Mesenchymal stem cell (in vitro differentiated cells and primary cell): ENCODE measurements at regions not wholly inside any gene's neighbourhood (a gene's known extent, or its start where the extent isn't known, plus 50 kb on each side); places are given as distances from the start of the nearest gene placed in this dataset.

Source experiments
- DNase-seq: peaks from one replicate; pipeline ENCODE4 v3.0.0-alpha.2; 2013
- H2AFZ ChIP-seq: one replicate; pipeline ENCODE4 v1.6.1; 2013; ENCODE audit warnings: low read depth, mild to moderate bottlenecking, control low read depth, inconsistent platforms, low read length, moderate library complexity
- H2AK5ac ChIP-seq: 2 replicates; pipeline ENCODE4 v1.6.1; 2013; ENCODE audit warnings: low read length, moderate library complexity, mild to moderate bottlenecking, inconsistent platforms; ENCODE audit not compliant: severe bottlenecking
- H2BK120ac ChIP-seq: one replicate; pipeline ENCODE4 v1.6.1; 2013; ENCODE audit warnings: low read depth, mild to moderate bottlenecking, inconsistent platforms, low read length, moderate library complexity
- H2BK12ac ChIP-seq, 2 experiments: one replicate each; pipeline ENCODE4 v1.6.1; 2013; ENCODE audit warnings: inconsistent platforms in 2 of 2, low read length in 2 of 2, mild to moderate bottlenecking in 2 of 2, moderate library complexity in 2 of 2, control low read depth in 1 of 2
- H2BK15ac ChIP-seq: one replicate; pipeline ENCODE4 v1.6.1; 2013; ENCODE audit warnings: mild to moderate bottlenecking, low read depth, inconsistent platforms; ENCODE audit not compliant: poor library complexity, severe bottlenecking
- H2BK5ac ChIP-seq: 2 replicates; pipeline ENCODE4 v1.6.1; 2013; ENCODE audit warnings: low read depth, mild to moderate bottlenecking, low read length, control low read depth, inconsistent platforms; ENCODE audit not compliant: poor library complexity, severe bottlenecking
- H3K14ac ChIP-seq, 2 experiments: one replicate each; pipeline ENCODE4 v1.6.1; 2013; ENCODE audit warnings: inconsistent platforms in 2 of 2, low read length in 2 of 2, control low read depth in 1 of 2, mild to moderate bottlenecking in 1 of 2, moderate library complexity in 1 of 2
- H3K18ac ChIP-seq, 2 experiments: one replicate each; pipeline ENCODE4 v1.6.1; 2013; ENCODE audit warnings: inconsistent platforms in 2 of 2, low read length in 2 of 2, control low read depth in 1 of 2, low read depth in 1 of 2, mild to moderate bottlenecking in 1 of 2
- H3K23ac ChIP-seq, 2 experiments: one replicate each; pipeline ENCODE4 v1.6.1; 2013; ENCODE audit warnings: inconsistent platforms in 2 of 2, low read length in 2 of 2, mild to moderate bottlenecking in 2 of 2, moderate library complexity in 2 of 2, control low read depth in 1 of 2
- H3K27ac ChIP-seq: 2 replicates; pipeline ENCODE4 v1.5.1; 2013; ENCODE audit warnings: mild to moderate bottlenecking, moderate library complexity, low read length, control low read depth, inconsistent platforms; ENCODE audit not compliant: poor library complexity, severe bottlenecking
- H3K27me3 ChIP-seq, 2 experiments: 2 replicates each; pipeline versions ENCODE4 v1.6.1 to v1.7.0; 2013; ENCODE audit warnings: low read length in 2 of 2, mild to moderate bottlenecking in 2 of 2, moderate library complexity in 2 of 2, control low read depth in 1 of 2, inconsistent platforms in 1 of 2; ENCODE audit not compliant: control insufficient read depth in 1 of 2, insufficient read depth in 1 of 2
- H3K36me3 ChIP-seq, 2 experiments: 2 replicates each; pipeline versions ENCODE4 v1.6.1 to v1.7.0; 2013; ENCODE audit warnings: low read length in 2 of 2, control low read depth in 1 of 2, inconsistent platforms in 1 of 2, low read depth in 1 of 2, mild to moderate bottlenecking in 1 of 2; ENCODE audit not compliant: insufficient read depth in 2 of 2, control insufficient read depth in 1 of 2
- H3K4ac ChIP-seq, 2 experiments: one replicate each; pipeline ENCODE4 v1.6.1; 2013; ENCODE audit warnings: inconsistent platforms in 2 of 2, low read length in 2 of 2, mild to moderate bottlenecking in 2 of 2, moderate library complexity in 2 of 2, control low read depth in 1 of 2, low read depth in 1 of 2
- H3K4me1 ChIP-seq: 2 replicates; pipeline ENCODE4 v1.6.1; 2013; ENCODE audit warnings: low read depth, low read length, control low read depth; ENCODE audit not compliant: control insufficient read depth, insufficient read depth
- H3K4me2 ChIP-seq: 2 replicates; pipeline ENCODE4 v1.6.1; 2013; ENCODE audit warnings: low read length, mild to moderate bottlenecking, inconsistent platforms; ENCODE audit not compliant: poor library complexity, severe bottlenecking
- H3K4me3 ChIP-seq, 2 experiments: 2 replicates each; pipeline versions ENCODE4 v1.5.1 to v1.7.0; 2013; ENCODE audit warnings: low read length in 2 of 2, mild to moderate bottlenecking in 2 of 2, control low read depth in 1 of 2, low read depth in 1 of 2; ENCODE audit not compliant: insufficient read depth in 1 of 2
- H3K79me1 ChIP-seq: replicated peaks from 2 replicates; pipeline ENCODE4 v1.6.1; 2013; ENCODE audit warnings: mild to moderate bottlenecking, control low read depth, low read length, inconsistent platforms; ENCODE audit not compliant: poor library complexity, severe bottlenecking
- H3K9ac ChIP-seq: 2 replicates; pipeline ENCODE4 v1.7.0; 2013; ENCODE audit warnings: mild to moderate bottlenecking, low read length, moderate library complexity
- H3K9me3 ChIP-seq: 2 replicates; pipeline ENCODE4 v1.7.0; 2013; ENCODE audit warnings: mild to moderate bottlenecking, low read length; ENCODE audit not compliant: control insufficient read depth
- H4K8ac ChIP-seq: one replicate; pipeline ENCODE4 v1.6.1; 2013; ENCODE audit warnings: inconsistent platforms, mild to moderate bottlenecking, low read length, moderate library complexity
- H4K91ac ChIP-seq: one replicate; pipeline ENCODE4 v1.6.1; 2013; ENCODE audit warnings: mild to moderate bottlenecking, low read length, inconsistent platforms
- WGBS: methylation state at CpG from one replicate; pipeline ENCODE4 v1.1.7; 2013; ENCODE audit warnings: mixed read lengths; 5-methylcytosine and 5-hydroxymethylcytosine counted together

DNA sequence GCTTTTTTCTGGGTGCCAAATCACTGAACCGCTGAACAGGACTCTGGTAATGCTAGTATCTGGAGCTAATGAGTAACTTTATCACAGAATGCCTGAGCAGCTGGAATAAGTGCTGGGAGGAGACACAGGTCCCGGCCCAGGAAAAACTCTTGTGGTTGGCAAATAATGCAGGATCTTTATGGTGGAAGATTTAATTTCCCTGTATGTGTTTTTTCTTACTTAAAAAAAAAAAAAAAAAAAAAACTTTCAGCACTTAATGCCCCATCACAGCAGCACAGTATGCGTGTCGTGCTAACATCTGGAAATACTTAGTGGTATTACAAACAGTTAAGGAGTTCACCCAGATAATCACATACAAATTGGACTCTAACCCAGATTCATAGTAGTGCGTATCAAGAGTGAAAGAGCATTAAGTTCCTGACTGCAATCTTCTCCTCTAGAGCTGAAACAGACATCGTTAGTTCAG lies 220.7 kb downstream of the TOMM20 start:
- no peak overlapping the region for H3K4ac ChIP-seq
- H3K23ac ChIP-seq: no peak overlapping the region
- peak overlapping the region in 1 of 2 experiments; percentile 38 for H3K4me3 ChIP-seq
- H2AK5ac ChIP-seq: peak overlapping the region; percentile 94
- H3K4me2 ChIP-seq: no peak overlapping the region
- H2BK120ac ChIP-seq: no peak overlapping the region
- H2BK15ac ChIP-seq: no peak overlapping the region
- H4K8ac ChIP-seq: no peak overlapping the region
- H2BK5ac ChIP-seq: no peak overlapping the region
- peak; percentile 78 for DNase-seq
- 67% methylated on average over 5 of the region's 6 CpGs for WGBS
- H2AFZ ChIP-seq: no peak overlapping the region
- no peak overlapping the region for H3K14ac ChIP-seq
- H3K9ac ChIP-seq: peak overlapping the region; percentile 62
- H3K27ac ChIP-seq: peak overlapping the region; percentile 73
- H3K79me1 ChIP-seq: no peaks in the 10 kb centered on the region
- H3K9me3 ChIP-seq: no peaks in the 10 kb centered on the region
- H3K27me3 ChIP-seq: no peaks in the 10 kb centered on the region
- peak overlapping the region in 1 of 2 experiments; percentile 66 for H2BK12ac ChIP-seq
- H3K18ac ChIP-seq: peak overlapping the region; percentile 40 to 82
- H3K4me1 ChIP-seq: peaks cover 12% of the 10 kb centered on the region
- no peak overlapping the region for H4K91ac ChIP-seq
- no peaks in the 10 kb centered on the region for H3K36me3 ChIP-seq

GRCh38 chr1:234907208-234907939 lies 221.3 kb downstream of the TOMM20 start:
- H3K36me3 ChIP-seq: no peaks in the 10 kb centered on the region
- no peak overlapping the region for H2BK120ac ChIP-seq
- H3K4me3 ChIP-seq: no peak overlapping the region
- WGBS: 89% methylated on average over 10 of the region's 10 CpGs
- H3K9me3 ChIP-seq: no peaks in the 10 kb centered on the region
- H2AFZ ChIP-seq: no peak overlapping the region
- H3K4ac ChIP-seq: no peak overlapping the region
- H4K8ac ChIP-seq: no peak overlapping the region
- H3K23ac ChIP-seq: no peak overlapping the region
- no peak overlapping the region for H2BK5ac ChIP-seq
- H3K9ac ChIP-seq: peak overlapping the region; percentile 62
- no peaks in the 10 kb centered on the region for H3K27me3 ChIP-seq
- no peak overlapping the region for H3K18ac ChIP-seq
- H3K4me2 ChIP-seq: no peak overlapping the region
- no peak for DNase-seq
- no peak overlapping the region for H3K27ac ChIP-seq
- H4K91ac ChIP-seq: no peak overlapping the region
- no peaks in the 10 kb centered on the region for H3K79me1 ChIP-seq
- peak overlapping the region; percentile 46 for H2AK5ac ChIP-seq
- H2BK15ac ChIP-seq: no peak overlapping the region
- H2BK12ac ChIP-seq: peak overlapping the region in 1 of 2 experiments; percentile 18
- no peak overlapping the region for H3K14ac ChIP-seq
- H3K4me1 ChIP-seq: peaks cover 11% of the 10 kb centered on the region

- no peak overlapping the region for H3K23ac ChIP-seq
- no peak overlapping the region for H3K18ac ChIP-seq
- no peak overlapping the region for H3K9ac ChIP-seq
- no peak overlapping the region for H2AK5ac ChIP-seq
- no peak for DNase-seq
- H3K9me3 ChIP-seq: no peaks in the 10 kb centered on the region
- no peak overlapping the region for H2BK12ac ChIP-seq
- H3K27me3 ChIP-seq: no peaks in the 10 kb centered on the region
- H3K4ac ChIP-seq: no peak overlapping the region
- no peak overlapping the region for H2AFZ ChIP-seq
- no peak overlapping the region for H3K27ac ChIP-seq
- WGBS: 92% methylated on average over 5 of the region's 5 CpGs
- H2BK120ac ChIP-seq: no peak overlapping the region
- H2BK15ac ChIP-seq: no peak overlapping the region
- no peaks in the 10 kb centered on the region for H3K79me1 ChIP-seq
- H3K4me3 ChIP-seq: no peak overlapping the region
- H2BK5ac ChIP-seq: no peak overlapping the region
- H3K14ac ChIP-seq: no peak overlapping the region
- no peak overlapping the region for H4K8ac ChIP-seq
- H3K4me1 ChIP-seq: peaks cover 11% of the 10 kb centered on the region
- no peak overlapping the region for H4K91ac ChIP-seq
- no peaks in the 10 kb centered on the region for H3K36me3 ChIP-seq
- no peak overlapping the region for H3K4me2 ChIP-seq
Measured at GRCh38 chr1:234906654-234907053, 222.0 kb downstream of the TOMM20 start.

- no peak overlapping the region for H3K4me3 ChIP-seq
- H3K27ac ChIP-seq: no peak overlapping the region
- H3K27me3 ChIP-seq: no peaks in the 10 kb centered on the region
- H3K79me1 ChIP-seq: no peaks in the 10 kb centered on the region
- H3K23ac ChIP-seq: no peak overlapping the region
- no peak overlapping the region for H3K4ac ChIP-seq
- H2BK5ac ChIP-seq: no peak overlapping the region
- no peak overlapping the region for H2BK15ac ChIP-seq
- H4K91ac ChIP-seq: no peak overlapping the region
- no peak for DNase-seq
- H3K4me2 ChIP-seq: no peak overlapping the region
- H3K36me3 ChIP-seq: no peaks in the 10 kb centered on the region
- H3K14ac ChIP-seq: no peak overlapping the region
- H2AK5ac ChIP-seq: no peak overlapping the region
- no peak overlapping the region for H2BK120ac ChIP-seq
- H3K9ac ChIP-seq: no peak overlapping the region
- no peak overlapping the region for H3K18ac ChIP-seq
- no peaks in the 10 kb centered on the region for H3K9me3 ChIP-seq
- peaks cover 15% of the 10 kb centered on the region for H3K4me1 ChIP-seq
- WGBS: 95% methylated on average over 5 of the region's 7 CpGs
- H2BK12ac ChIP-seq: no peak overlapping the region
- H4K8ac ChIP-seq: no peak overlapping the region
- no peak overlapping the region for H2AFZ ChIP-seq
Measured at GRCh38 chr1:234902774-234903547, 225.7 kb downstream of the TOMM20 start.
